ENCODE measurements at regions not wholly inside any gene's neighbourhood (a gene's known extent, or its start where the extent isn't known, plus 50 kb on each side); places are given as distances from the start of the nearest gene placed in this dataset.

DNA sequence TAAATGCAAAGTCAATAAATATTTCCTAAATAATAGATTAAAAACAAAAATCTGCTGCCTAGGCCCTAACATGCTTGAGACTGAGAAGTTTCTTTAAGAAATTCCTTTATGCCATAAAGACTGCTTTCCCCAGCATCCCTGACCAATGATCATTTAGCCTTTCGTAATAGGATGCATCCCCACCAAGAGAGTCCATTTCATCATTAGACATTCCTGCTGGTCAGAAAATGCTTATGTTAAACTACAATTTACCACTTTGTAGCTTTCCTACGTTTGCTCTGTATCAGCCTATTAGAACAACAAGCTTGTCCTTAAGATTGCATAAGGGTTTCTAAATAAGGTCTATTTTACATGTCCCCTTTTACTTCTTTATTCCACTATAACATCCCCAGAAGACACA lies 59.8 kb upstream of the HSF2 start:
- TF ChIP-seq, protein P1, sequence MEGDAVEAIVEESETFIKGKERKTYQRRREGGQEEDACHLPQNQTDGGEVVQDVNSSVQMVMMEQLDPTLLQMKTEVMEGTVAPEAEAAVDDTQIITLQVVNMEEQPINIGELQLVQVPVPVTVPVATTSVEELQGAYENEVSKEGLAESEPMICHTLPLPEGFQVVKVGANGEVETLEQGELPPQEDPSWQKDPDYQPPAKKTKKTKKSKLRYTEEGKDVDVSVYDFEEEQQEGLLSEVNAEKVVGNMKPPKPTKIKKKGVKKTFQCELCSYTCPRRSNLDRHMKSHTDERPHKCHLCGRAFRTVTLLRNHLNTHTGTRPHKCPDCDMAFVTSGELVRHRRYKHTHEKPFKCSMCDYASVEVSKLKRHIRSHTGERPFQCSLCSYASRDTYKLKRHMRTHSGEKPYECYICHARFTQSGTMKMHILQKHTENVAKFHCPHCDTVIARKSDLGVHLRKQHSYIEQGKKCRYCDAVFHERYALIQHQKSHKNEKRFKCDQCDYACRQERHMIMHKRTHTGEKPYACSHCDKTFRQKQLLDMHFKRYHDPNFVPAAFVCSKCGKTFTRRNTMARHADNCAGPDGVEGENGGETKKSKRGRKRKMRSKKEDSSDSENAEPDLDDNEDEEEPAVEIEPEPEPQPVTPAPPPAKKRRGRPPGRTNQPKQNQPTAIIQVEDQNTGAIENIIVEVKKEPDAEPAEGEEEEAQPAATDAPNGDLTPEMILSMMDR (conservative IDR thresholded peaks at IDR 0.05 in 1 of 2, IDR thresholded peaks at IDR 0.05 in 1 of 2; ENCODE audit: extremely low read depth in 1 of 2, insufficient read depth in 1 of 2, low read depth in 1 of 2, low read length in 2 of 2) = no peak
- no peak for TF ChIP-seq EZH2 (IDR thresholded peaks at IDR 0.05; ENCODE audit: borderline replicate concordance, low read length)
